Endothelial cell of umbilical vein (primary cell): ENCODE measurements at regions not wholly inside any gene's neighbourhood (a gene's known extent, or its start where the extent isn't known, plus 50 kb on each side); places are given as distances from the start of the nearest gene placed in this dataset.

ENCODE experiments used
- CTCF ChIP-seq, 2 donors: IDR thresholded peaks; 1 replicate in 1 of 2; 2 replicates in 1 of 2; pipeline ENCODE4 v1.5.1; 2011; ENCODE audit warnings: low read length in 2 of 2, mild to moderate bottlenecking in 2 of 2, moderate library complexity in 2 of 2, control low read depth in 1 of 2, inconsistent platforms in 1 of 2, low read depth in 1 of 2; ENCODE audit not compliant: insufficient read depth in 1 of 2; ENCODE audit errors: extremely low read depth in 1 of 2
- EZH2 ChIP-seq: IDR thresholded peaks from 2 replicates; pipeline ENCODE4 v1.6.1; 2012; ENCODE audit warnings: borderline replicate concordance, low read depth, mild to moderate bottlenecking, moderate library complexity, low read length, inconsistent platforms; ENCODE audit not compliant: severe bottlenecking
- JUN ChIP-seq: IDR thresholded peaks from 2 replicates; pipeline ENCODE4 v1.6.1; 2011; ENCODE audit warnings: borderline replicate concordance, low read depth; ENCODE audit not compliant: insufficient read length, insufficient read depth
- MAX ChIP-seq: IDR thresholded peaks from 2 replicates; pipeline ENCODE4 v1.6.1; 2011; ENCODE audit not compliant: insufficient read depth, insufficient read length
- MYC ChIP-seq: IDR thresholded peaks from one replicate; pipeline ENCODE4 v1.6.1; 2011; ENCODE audit warnings: mild to moderate bottlenecking, low read depth, low read length
- POLR2A ChIP-seq: IDR thresholded peaks from 2 replicates; pipeline ENCODE4 v1.6.1; 2012; ENCODE audit warnings: low read depth, mild to moderate bottlenecking, control low read depth, low read length
- POLR2AphosphoS5 ChIP-seq: IDR thresholded peaks from 2 replicates; pipeline ENCODE4 v1.6.1; 2012; ENCODE audit warnings: low read depth, mild to moderate bottlenecking, control low read depth, low read length, moderate library complexity; ENCODE audit not compliant: insufficient read depth

- TF ChIP-seq JUN = peak; percentile 11
- TF ChIP-seq CTCF (IDR thresholded peaks at IDR 0.05; ENCODE audit: extremely low read depth in 1 of 2, insufficient read depth in 1 of 2, low read depth in 1 of 2, low read length in 2 of 2) = no peak
- TF ChIP-seq MAX = no peak
- no peak for TF ChIP-seq POLR2A
- TF ChIP-seq EZH2 = no peak
- no peak for TF ChIP-seq MYC
- TF ChIP-seq POLR2AphosphoS5 = peak; percentile 90
Measured at GRCh38 chr7:17207220-17207619, 91.2 kb upstream of the AHR start.
